Caco-2 (cell line): ENCODE measurements at regions not wholly inside any gene's neighbourhood (a gene's known extent, or its start where the extent isn't known, plus 50 kb on each side); places are given as distances from the start of the nearest gene placed in this dataset.

Source experiments
- BruUV-seq: library from RNA; stranded (reverse); fragments of 400-500 nt; replicated peaks from 2 replicates; lab custom pipeline; 2021; lab: Mats Ljungman, UMichigan
- CTCF ChIA-PET: fragments of 300-600 bp; sonication (Branson Sonifier 250); formaldehyde crosslinking; loops from one replicate; lab custom pipeline; 2022; ENCODE audit warnings: antibody characterized with exemption; lab: Charles Lee
- POLR2A ChIA-PET: fragments of 300-600 bp; sonication (Branson Sonifier 250); formaldehyde crosslinking; loops from one replicate; lab custom pipeline; 2022; ENCODE audit warnings: antibody characterized with exemption; lab: Charles Lee
- DNase-seq, 2 experiments: peaks; one replicate each; pipeline versions ENCODE4 v3.0.0 to v3.0.0-alpha.2; 2020 to 2022
- H3K27me3 ChIP-seq: replicated peaks from 2 replicates; pipeline ENCODE4 v1.6.0; 2011; ENCODE audit warnings: low read length; ENCODE audit not compliant: control insufficient read depth, insufficient read depth
- H3K36me3 ChIP-seq: 2 replicates; pipeline ENCODE4 v1.5.1; 2011; ENCODE audit warnings: low read length; ENCODE audit not compliant: control insufficient read depth, insufficient read depth
- H3K4me1 ChIP-seq: fragments of 250-450 bp; sonication (Bioruptor Pico); 2 replicates; pipeline ENCODE4 v1.5.1; 2020; ENCODE audit warnings: mild to moderate bottlenecking
- H3K4me3 ChIP-seq: 2 replicates; pipeline ENCODE4 v1.5.1; 2011; ENCODE audit warnings: low read depth, mild to moderate bottlenecking, control low read depth, low read length
- H3K9me3 ChIP-seq: fragments of 250-450 bp; sonication (Bioruptor Pico); 2 replicates; pipeline ENCODE4 v1.5.1; 2020; ENCODE audit warnings: mild to moderate bottlenecking, moderate library complexity
- H3K27ac Mint-ChIP-seq: one replicate; pipeline ENCODE4 v1.8.0; 2022; ENCODE audit warnings: mixed read lengths; ENCODE audit not compliant: unreplicated experiment
- H3K27me3 Mint-ChIP-seq: one replicate; pipeline ENCODE4 v1.8.0; 2022; ENCODE audit warnings: mixed read lengths; ENCODE audit not compliant: insufficient read depth, unreplicated experiment
- H3K36me3 Mint-ChIP-seq: one replicate; pipeline ENCODE4 v1.8.0; 2022; ENCODE audit warnings: mild to moderate bottlenecking, mixed read lengths; ENCODE audit not compliant: insufficient read depth, unreplicated experiment
- H3K4me1 Mint-ChIP-seq: one replicate; pipeline ENCODE4 v1.8.0; 2022; ENCODE audit warnings: low read depth, mixed read lengths; ENCODE audit not compliant: unreplicated experiment
- H3K4me3 Mint-ChIP-seq: one replicate; pipeline ENCODE4 v1.8.0; 2022; ENCODE audit warnings: mild to moderate bottlenecking, moderate library complexity, mixed read lengths; ENCODE audit not compliant: unreplicated experiment
- H3K9me3 Mint-ChIP-seq: one replicate; pipeline ENCODE4 v1.8.0; 2022; ENCODE audit warnings: mixed read lengths; ENCODE audit not compliant: unreplicated experiment
- CTCF ChIP-seq, 2 experiments: fragments of 200-600 bp in 1 of 2; IDR thresholded peaks; 1 replicate in 1 of 2; 2 replicates in 1 of 2; pipeline versions ENCODE4 v1.5.1 to v1.8.0; 2011 to 2022; ENCODE audit warnings: antibody characterized with exemption in 1 of 2, control low read depth in 1 of 2, inconsistent platforms in 1 of 2, low read depth in 1 of 2, low read length in 1 of 2, mild to moderate bottlenecking in 1 of 2, moderate library complexity in 1 of 2; ENCODE audit not compliant: insufficient read depth in 1 of 2, severe bottlenecking in 1 of 2, unreplicated experiment in 1 of 2
- intact Hi-C: fragments of 100-400 bp; cut with micrococcal nuclease; formaldehyde crosslinking; loops from one replicate; pipeline ENCODE4 v1.10.0; 2022; ENCODE audit not compliant: unreplicated experiment

GRCh38 chr13:90641884-90642283, 705.6 kb upstream of the MIR17HG start:
- DNase-seq, result no peak
- BruUV-seq, result no TSS peak
- Mint-ChIP-seq H3K36me3 (no peaks in the 10 kb centered on the region), H3K9me3 (peaks cover 18% of the 10 kb centered on the region), H3K27ac (no peak overlapping the region), H3K27me3 (no peaks in the 10 kb centered on the region), H3K4me1 (no peaks in the 10 kb centered on the region), H3K4me3 (no peak overlapping the region)
- Histone ChIP-seq H3K36me3 (no peaks in the 10 kb centered on the region), H3K4me1 (no peaks in the 10 kb centered on the region), H3K4me3 (no peak overlapping the region), H3K9me3 (no peaks in the 10 kb centered on the region), H3K27me3 (no peaks in the 10 kb centered on the region)
- ChIA-PET CTCF (interaction anchor here (0.5 kb wide), 1 partner anchor 1207 kb away, joined by 4 read pairs; no protein-coding TSS in a partner anchor), POLR2A (no interaction called here)
- intact Hi-C loops, result no loop called here
- TF ChIP-seq CTCF (IDR thresholded peaks at IDR 0.05; ENCODE audit: insufficient read depth in 1 of 2, low read depth in 1 of 2, low read length in 1 of 2, severe bottlenecking in 1 of 2, unreplicated experiment in 1 of 2), result no peak

- ChIA-PET CTCF (no interaction called here), POLR2A (no interaction called here)
- no peak for TF ChIP-seq CTCF (IDR thresholded peaks at IDR 0.05; ENCODE audit: insufficient read depth in 1 of 2, low read depth in 1 of 2, low read length in 1 of 2, severe bottlenecking in 1 of 2, unreplicated experiment in 1 of 2)
- Histone ChIP-seq H3K4me1 (no peaks in the 10 kb centered on the region), H3K36me3 (no peaks in the 10 kb centered on the region), H3K9me3 (no peaks in the 10 kb centered on the region), H3K4me3 (no peak overlapping the region), H3K27me3 (no peaks in the 10 kb centered on the region)
- Mint-ChIP-seq H3K4me3 (no peak overlapping the region), H3K4me1 (no peaks in the 10 kb centered on the region), H3K27me3 (no peaks in the 10 kb centered on the region), H3K27ac (no peak overlapping the region), H3K36me3 (no peaks in the 10 kb centered on the region), H3K9me3 (peaks cover 11% of the 10 kb centered on the region)
- BruUV-seq, result no TSS peak
- no peak for DNase-seq
- intact Hi-C loops, result no loop called here
Observed at GRCh38 chr13:90645582-90645981, 701.9 kb upstream of the MIR17HG start.

- TF ChIP-seq CTCF (IDR thresholded peaks at IDR 0.05; ENCODE audit: insufficient read depth in 1 of 2, low read depth in 1 of 2, low read length in 1 of 2, severe bottlenecking in 1 of 2, unreplicated experiment in 1 of 2), result no peak
- Histone ChIP-seq H3K36me3 (no peaks in the 10 kb centered on the region), H3K4me1 (no peaks in the 10 kb centered on the region), H3K4me3 (no peak overlapping the region), H3K27me3 (no peaks in the 10 kb centered on the region), H3K9me3 (no peaks in the 10 kb centered on the region; the same call in 1 of the 2 replicates)
- Mint-ChIP-seq H3K27me3 (no peaks in the 10 kb centered on the region), H3K4me1 (no peaks in the 10 kb centered on the region), H3K4me3 (no peak overlapping the region), H3K36me3 (no peaks in the 10 kb centered on the region), H3K27ac (no peak overlapping the region), H3K9me3 (peaks cover 38% of the 10 kb centered on the region)
- intact Hi-C loops, result no loop called here
- BruUV-seq, result no TSS peak
- no peak for DNase-seq
- ChIA-PET CTCF (no interaction called here), POLR2A (no interaction called here)
Observed at GRCh38 chr13:90648497-90648896, 699.0 kb upstream of the MIR17HG start.
